HuH-7 (cell line): ENCODE measurements at regions not wholly inside any gene's neighbourhood (a gene's known extent, or its start where the extent isn't known, plus 50 kb on each side); places are given as distances from the start of the nearest gene placed in this dataset.

Experiments
- DNase-seq: peaks from one replicate; pipeline ENCODE4 v3.0.0; 2011; ENCODE audit warnings: low spot score

GRCh38 chr6:113095841-113096240 lies 748.7 kb downstream of the RFPL4B start:
- DNase-seq, result no peak

GRCh38 chr6:113102761-113103160 lies 754.4 kb upstream of the MARCKS start:
- no peak for DNase-seq

GRCh38 chr6:113103634-113104361 lies 753.3 kb upstream of the MARCKS start:
- no peak for DNase-seq

- no peak for DNase-seq
These were observed 752.6 kb upstream of the MARCKS start for GRCh38 chr6:113104541-113104940.

- no peak for DNase-seq
These were observed 752.2 kb upstream of the MARCKS start for GRCh38 chr6:113104951-113105350.

GRCh38 chr6:113110211-113110610 lies 746.9 kb upstream of the MARCKS start:
- DNase-seq, result no peak

- DNase-seq, result no peak
These were observed 745.6 kb upstream of the MARCKS start for GRCh38 chr6:113111550-113111949.

- DNase-seq, result no peak
These were observed 745.1 kb upstream of the MARCKS start for GRCh38 chr6:113112086-113112485.

GRCh38 chr6:113115196-113115595 lies 741.9 kb upstream of the MARCKS start:
- no peak for DNase-seq

GRCh38 chr6:113120224-113120581 lies 736.9 kb upstream of the MARCKS start:
- DNase-seq, result no peak

GRCh38 chr6:113120582-113121285 lies 736.4 kb upstream of the MARCKS start:
- DNase-seq, result no peak

- DNase-seq, result no peak
These were observed 735.6 kb upstream of the MARCKS start for GRCh38 chr6:113121571-113121970.

- DNase-seq, result no peak
These were observed 735.1 kb upstream of the MARCKS start for GRCh38 chr6:113122060-113122459.

GRCh38 chr6:113125626-113126025 lies 731.5 kb upstream of the MARCKS start:
- DNase-seq, result no peak

GRCh38 chr6:113127786-113128419 lies 729.2 kb upstream of the MARCKS start:
- DNase-seq, result no peak

GRCh38 chr6:113128661-113129060 lies 728.5 kb upstream of the MARCKS start:
- DNase-seq, result no peak

GRCh38 chr6:113129991-113130390 lies 727.2 kb upstream of the MARCKS start:
- DNase-seq, result no peak

- DNase-seq, result no peak
These were observed 719.7 kb upstream of the MARCKS start for GRCh38 chr6:113137426-113137825.

GRCh38 chr6:113140721-113141120 lies 716.4 kb upstream of the MARCKS start:
- DNase-seq, result no peak

GRCh38 chr6:113141901-113142300 lies 715.2 kb upstream of the MARCKS start:
- no peak for DNase-seq

- no peak for DNase-seq
These were observed 714.4 kb upstream of the MARCKS start for GRCh38 chr6:113142671-113143174.

GRCh38 chr6:113143206-113143605 lies 713.9 kb upstream of the MARCKS start:
- DNase-seq, result no peak

GRCh38 chr6:113144117-113144516 lies 713.0 kb upstream of the MARCKS start:
- DNase-seq, result no peak
